GM21737 (cell line): ENCODE measurements at regions not wholly inside any gene's neighbourhood (a gene's known extent, or its start where the extent isn't known, plus 50 kb on each side); places are given as distances from the start of the nearest gene placed in this dataset.

Experiments
- ATAC-seq: cut with Tn5 transposase; IDR thresholded peaks from one replicate; pipeline ENCODE4 v1.9.1; 2021; ENCODE audit warnings: mild to moderate bottlenecking, moderate library complexity; ENCODE audit not compliant: unreplicated experiment

GRCh38 chr17:63240106-63240505 lies 206.0 kb downstream of the CYB561 start:
- ATAC-seq: no peak

GRCh38 chr17:63246344-63246743 lies 199.8 kb downstream of the CYB561 start:
- ATAC-seq: no peak

- ATAC-seq: no peak
These were observed 198.4 kb downstream of the CYB561 start for GRCh38 chr17:63247706-63248105.

- no peak for ATAC-seq
These were observed 196.7 kb downstream of the CYB561 start for GRCh38 chr17:63249256-63250004.

GRCh38 chr17:63250830-63251229 lies 195.3 kb downstream of the CYB561 start:
- ATAC-seq: no peak

- no peak for ATAC-seq
These were observed 187.3 kb downstream of the CYB561 start for GRCh38 chr17:63258785-63259184.

- no peak for ATAC-seq
These were observed 183.2 kb downstream of the CYB561 start for GRCh38 chr17:63262751-63263476.

GRCh38 chr17:63265526-63265925 lies 180.6 kb downstream of the CYB561 start:
- ATAC-seq: no peak

GRCh38 chr17:63267846-63268245 lies 178.3 kb downstream of the CYB561 start:
- no peak for ATAC-seq

- ATAC-seq: no peak
These were observed 177.3 kb downstream of the CYB561 start for GRCh38 chr17:63268827-63269226.

GRCh38 chr17:63270610-63271009 lies 175.5 kb downstream of the CYB561 start:
- no peak for ATAC-seq

GRCh38 chr17:63274146-63274545 lies 172.0 kb downstream of the CYB561 start:
- ATAC-seq: no peak

- ATAC-seq: no peak
These were observed 170.7 kb downstream of the CYB561 start for GRCh38 chr17:63275318-63275970.

GRCh38 chr17:63275971-63276745 lies 169.9 kb downstream of the CYB561 start:
- no peak for ATAC-seq

- no peak for ATAC-seq
These were observed 169.3 kb downstream of the CYB561 start for GRCh38 chr17:63276821-63277220.

- ATAC-seq: no peak
These were observed 168.5 kb downstream of the CYB561 start for GRCh38 chr17:63277629-63278028.

- ATAC-seq: no peak
These were observed 167.2 kb downstream of the CYB561 start for GRCh38 chr17:63278728-63279442.

- ATAC-seq: no peak
These were observed 166.4 kb downstream of the CYB561 start for GRCh38 chr17:63279498-63280230.

GRCh38 chr17:63282455-63282854 lies 163.7 kb downstream of the CYB561 start:
- ATAC-seq: no peak

GRCh38 chr17:63285551-63285950 lies 160.6 kb downstream of the CYB561 start:
- ATAC-seq: no peak
